GM18499 (cell line): ENCODE measurements at regions not wholly inside any gene's neighbourhood (a gene's known extent, or its start where the extent isn't known, plus 50 kb on each side); places are given as distances from the start of the nearest gene placed in this dataset.
"Not testable (repeated sequence)": the region's sequence is repeated elsewhere in the genome, so short reads cannot be mapped to it uniquely, and the experiment has no call there.

ENCODE experiments used
- ATAC-seq: cut with Tn5 transposase; IDR thresholded peaks from one replicate; pipeline ENCODE4 v1.9.1; 2021; ENCODE audit warnings: moderate number of reproducible peaks; ENCODE audit not compliant: insufficient read depth, unreplicated experiment

DNA sequence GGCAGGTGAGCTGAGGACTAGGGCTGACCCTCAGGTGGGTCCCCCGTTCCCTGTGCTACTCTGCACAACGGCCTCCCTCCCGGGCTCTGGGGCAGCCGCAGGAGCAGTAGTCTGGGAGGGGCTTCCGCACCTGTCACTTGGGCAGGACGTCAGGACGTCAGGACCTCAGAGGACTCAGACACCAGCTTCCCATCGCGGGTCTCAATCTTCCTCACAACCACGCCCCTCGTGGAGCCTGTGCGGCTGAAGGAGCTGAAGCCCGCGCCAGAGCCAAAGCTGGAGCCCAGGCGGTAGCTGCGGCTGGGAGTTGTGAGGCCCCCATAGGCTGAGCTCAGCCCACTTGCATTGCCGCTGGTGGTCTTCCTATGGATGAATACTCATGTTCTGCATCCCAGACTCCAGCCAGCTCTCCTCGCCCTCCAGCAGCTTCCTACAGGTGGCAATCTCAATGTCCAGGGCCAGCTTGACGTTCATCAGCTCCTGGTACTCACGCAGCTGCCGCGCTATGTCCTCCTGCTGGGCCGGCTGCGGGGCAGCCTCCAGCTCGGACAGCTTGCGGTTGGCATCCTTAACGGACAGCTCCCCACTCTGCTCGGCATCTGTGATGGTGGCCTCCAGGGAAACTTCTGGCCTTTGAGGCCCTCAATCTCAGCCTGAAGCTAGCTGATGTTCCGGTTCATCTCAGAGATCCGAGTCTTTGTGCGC is 381.4 kb upstream of the RGMB start:
- ATAC-seq, result no peak

GRCh38 chr5:98393205-98393604 is 380.3 kb upstream of the RGMB start:
- not testable (repeated sequence) for ATAC-seq

GRCh38 chr5:98397081-98397480 is 376.4 kb upstream of the RGMB start:
- ATAC-seq, result no peak

DNA sequence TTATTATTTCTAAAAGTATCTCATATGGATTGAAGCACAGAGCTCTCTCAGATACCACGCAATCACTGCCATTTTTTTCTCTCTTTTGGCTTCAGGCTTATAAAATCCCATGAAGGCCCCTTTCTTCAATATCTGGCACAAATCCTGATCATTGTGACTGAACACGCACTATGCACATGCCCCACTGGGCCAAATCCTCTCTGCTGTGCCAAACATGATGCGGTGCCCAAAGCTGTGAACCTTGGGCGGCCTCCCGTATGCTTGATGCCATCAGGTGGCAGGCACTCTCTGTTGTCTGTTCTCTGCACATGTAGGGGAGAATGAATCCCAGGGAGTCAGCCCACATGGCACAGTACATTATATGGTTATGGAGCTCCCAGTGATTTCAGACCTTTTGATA is 375.0 kb upstream of the RGMB start:
- no peak for ATAC-seq

- no peak for ATAC-seq
Observed at GRCh38 chr5:98401656-98402055, 371.8 kb upstream of the RGMB start.

GRCh38 chr5:98402130-98402529 is 371.3 kb upstream of the RGMB start:
- no peak for ATAC-seq

- ATAC-seq, result no peak
Observed at GRCh38 chr5:98403131-98403530, 370.3 kb upstream of the RGMB start.

- ATAC-seq, result no peak
Observed at GRCh38 chr5:98414938-98415337, 358.5 kb upstream of the RGMB start.

- ATAC-seq, result no peak
Observed at GRCh38 chr5:98415663-98416062, 357.8 kb upstream of the RGMB start.

DNA sequence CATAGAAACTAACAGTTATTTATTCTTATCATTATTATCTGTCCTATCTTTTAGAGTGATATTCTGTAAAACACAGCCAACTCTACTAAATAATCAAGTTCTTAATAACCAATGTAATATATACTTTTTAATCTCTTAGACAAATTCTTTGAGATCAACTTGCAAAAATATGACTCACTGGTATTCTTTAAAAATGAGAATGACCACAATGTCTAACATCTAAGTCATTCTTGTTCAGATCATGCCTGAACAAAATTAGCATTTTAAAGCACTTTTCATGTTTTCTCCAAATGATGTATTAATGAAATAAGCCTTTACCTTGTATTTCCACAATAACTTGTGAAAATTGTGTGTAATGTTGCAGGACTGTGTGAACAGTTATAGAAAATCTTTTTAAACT is 356.9 kb upstream of the RGMB start:
- no peak for ATAC-seq

- no peak for ATAC-seq
Observed at GRCh38 chr5:98419825-98420224, 353.6 kb upstream of the RGMB start.

DNA sequence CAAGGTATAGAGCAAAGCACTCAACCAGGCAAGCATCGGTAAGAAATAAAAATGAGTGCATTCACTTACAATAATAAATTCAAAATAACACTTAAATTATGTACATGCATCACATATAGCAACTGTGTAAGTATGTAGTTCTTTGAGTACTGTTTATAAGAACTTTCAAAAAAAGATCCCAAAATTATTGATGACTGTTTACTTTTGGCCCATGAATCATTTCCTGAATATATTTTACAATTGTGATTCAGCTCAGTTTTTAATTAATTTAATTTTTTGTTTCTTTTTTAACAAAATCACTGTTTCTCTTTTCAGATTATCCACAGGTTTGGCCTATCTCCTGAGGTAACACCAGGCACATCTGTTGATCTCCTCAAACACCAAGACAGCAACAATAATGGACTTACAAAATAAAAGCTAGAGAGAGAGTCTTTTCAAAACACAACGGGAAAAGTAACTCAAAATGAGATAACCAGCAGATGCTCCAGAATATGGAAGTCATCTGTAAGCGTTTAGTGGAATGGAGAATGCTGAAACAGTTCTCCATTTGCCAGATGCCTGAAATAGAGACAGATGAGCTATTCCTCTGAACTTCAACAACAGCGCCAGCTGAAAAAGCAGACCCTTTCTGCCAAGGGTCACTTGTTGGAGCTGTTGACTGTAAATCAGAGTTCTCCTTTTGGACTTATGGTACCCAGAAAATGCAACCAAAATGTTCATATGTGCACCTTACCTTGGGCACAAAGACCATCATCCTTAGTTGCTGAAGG is 348.6 kb upstream of the RGMB start:
- no peak for ATAC-seq

DNA sequence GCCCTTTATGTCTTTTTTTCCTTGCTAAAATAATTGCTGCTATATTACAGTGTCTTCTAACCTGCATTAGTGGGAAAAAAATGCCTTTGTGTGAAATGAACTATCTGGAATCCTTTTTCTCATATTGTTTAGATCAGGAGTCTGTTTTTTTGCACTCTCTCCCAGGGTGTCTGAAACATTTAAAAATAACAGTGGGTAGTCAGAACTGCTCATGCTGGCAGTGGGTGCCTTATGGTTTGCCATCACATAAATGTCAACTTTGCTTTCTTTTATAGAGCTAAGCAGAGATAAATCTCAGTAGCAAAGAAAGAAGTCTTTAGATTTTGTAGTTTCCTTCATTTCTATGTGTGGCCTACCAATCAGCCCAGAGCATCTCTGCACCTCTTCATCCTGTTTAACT is 347.8 kb upstream of the RGMB start:
- ATAC-seq, result no peak

DNA sequence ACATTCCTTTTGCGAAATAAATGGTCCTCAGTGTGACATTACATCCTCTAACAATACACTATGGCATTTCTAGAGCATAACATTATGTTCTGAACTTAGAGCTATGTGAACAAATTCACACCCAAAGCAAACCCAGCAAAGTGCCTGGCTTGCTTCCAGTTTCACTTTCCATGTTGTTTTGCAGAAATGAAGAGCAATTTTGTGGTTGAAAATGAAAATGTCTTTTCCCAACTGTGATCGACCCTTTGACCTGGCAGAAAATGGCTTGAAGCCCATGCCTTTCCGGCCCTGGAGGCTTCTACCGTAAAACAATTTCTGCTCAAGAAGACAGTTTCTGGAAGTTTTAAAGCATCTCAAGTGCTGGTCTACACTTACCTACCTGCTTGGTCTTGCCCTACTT is 344.7 kb upstream of the RGMB start:
- peak; percentile 57 for ATAC-seq

- no peak for ATAC-seq
Observed at GRCh38 chr5:98432378-98432777, 341.1 kb upstream of the RGMB start.

- no peak for ATAC-seq
Observed at GRCh38 chr5:98433022-98433421, 340.4 kb upstream of the RGMB start.

DNA sequence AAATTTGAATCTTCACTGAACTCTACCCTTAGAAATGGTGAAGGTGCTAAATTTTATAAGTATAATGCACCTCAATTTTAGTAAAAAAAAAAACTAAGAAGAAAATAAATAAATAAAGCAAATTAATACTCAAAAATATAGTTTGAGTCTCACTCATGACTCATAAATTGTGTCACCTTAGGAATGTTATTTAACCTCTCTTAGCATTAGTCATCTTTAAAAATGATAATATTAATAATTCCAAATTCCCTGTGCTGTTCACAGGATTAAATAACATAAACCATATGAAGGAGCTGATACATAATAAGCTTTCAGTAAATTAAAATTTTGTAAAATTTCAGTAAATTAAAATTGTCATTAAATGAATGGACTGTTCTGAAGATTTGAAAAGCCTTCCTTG is 339.8 kb upstream of the RGMB start:
- ATAC-seq, result no peak

DNA sequence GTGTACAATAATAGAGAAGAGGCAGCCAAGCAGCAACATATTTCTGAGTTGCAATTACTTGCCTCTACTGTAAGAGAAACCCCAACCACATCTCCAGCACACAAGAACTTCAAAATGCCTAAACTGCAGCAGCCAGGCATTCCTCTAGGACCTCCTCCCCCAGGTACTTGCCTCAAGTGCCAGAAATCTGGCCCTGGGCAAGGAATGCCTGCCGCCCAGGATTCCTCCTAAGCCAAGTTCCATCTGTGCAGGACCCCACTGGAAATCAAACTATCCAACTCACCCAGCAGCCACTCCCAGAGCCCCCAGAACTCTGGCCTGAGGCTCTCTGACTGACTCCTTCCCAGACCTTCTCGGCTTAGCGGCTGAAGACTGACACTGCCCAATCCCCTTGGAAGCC is 336.8 kb upstream of the RGMB start:
- ATAC-seq, result no peak

DNA sequence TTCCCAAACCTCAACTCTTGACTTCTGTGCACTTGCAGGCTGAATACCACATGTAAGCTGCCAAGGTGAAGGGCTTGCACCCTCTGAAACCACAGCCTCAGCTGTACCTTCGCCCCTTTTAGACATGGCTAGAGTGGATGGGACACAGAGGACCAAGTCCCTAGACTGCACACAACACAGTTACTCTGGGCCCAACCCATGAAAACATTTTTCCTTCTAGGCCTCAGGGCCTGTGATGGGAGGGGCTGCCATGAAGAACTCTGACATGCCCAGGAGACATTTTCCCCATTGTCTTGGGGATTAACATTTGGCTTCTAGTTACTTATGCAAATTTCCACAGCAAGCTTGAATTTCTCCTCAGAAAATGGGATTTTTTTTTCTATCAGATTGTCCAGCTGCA is 331.0 kb upstream of the RGMB start:
- ATAC-seq, result no peak

DNA sequence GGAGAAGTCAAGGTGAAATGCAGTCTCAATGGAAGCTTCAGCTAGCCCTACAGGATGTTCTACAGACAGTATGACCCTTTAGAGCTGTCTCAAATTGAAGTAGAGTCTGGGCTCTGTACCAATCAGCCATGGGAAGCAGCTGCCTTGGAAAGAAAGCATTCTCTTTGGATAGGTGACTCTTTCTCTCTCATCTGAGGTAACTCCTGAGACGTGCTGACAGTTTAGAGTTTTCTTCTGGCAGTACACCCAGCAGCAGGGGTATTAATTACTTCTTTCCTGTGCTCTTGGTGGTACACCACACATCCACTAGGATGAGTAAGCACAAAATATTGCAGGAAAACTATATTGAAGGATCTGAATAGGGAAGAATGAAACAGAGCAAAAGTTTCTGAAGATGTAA is 329.6 kb upstream of the RGMB start:
- no peak for ATAC-seq

- no peak for ATAC-seq
Observed at GRCh38 chr5:98453296-98453695, 320.2 kb upstream of the RGMB start.

- ATAC-seq, result no peak
Observed at GRCh38 chr5:98454407-98454806, 319.1 kb upstream of the RGMB start.
